Liver (tissue), 7 donors: ENCODE measurements at regions not wholly inside any gene's neighbourhood (a gene's known extent, or its start where the extent isn't known, plus 50 kb on each side); places are given as distances from the start of the nearest gene placed in this dataset.

Experiments used
- DNase-seq: peaks from one replicate; pipeline ENCODE4 v3.0.0-alpha.2; 2017; ENCODE audit warnings: low spot score
- H3K27ac ChIP-seq, 2 donors: one replicate each; pipeline ENCODE4 v1.7.0; 2013; ENCODE audit warnings: inconsistent platforms in 2 of 2, low read length in 2 of 2, control low read depth in 1 of 2, low read depth in 1 of 2, mild to moderate bottlenecking in 1 of 2
- H3K27me3 ChIP-seq, 4 donors: one replicate each; pipeline versions ENCODE4 v1.6.1 to v1.7.0; 2013; ENCODE audit warnings: low read length in 3 of 4, inconsistent platforms in 1 of 4, mild to moderate bottlenecking in 1 of 4, moderate library complexity in 1 of 4; ENCODE audit not compliant: control insufficient read depth in 4 of 4, insufficient read depth in 4 of 4
- H3K36me3 ChIP-seq, 4 donors: one replicate each; pipeline versions ENCODE4 v1.6.1 to v1.7.0; 2013; ENCODE audit warnings: low read length in 3 of 4, mild to moderate bottlenecking in 3 of 4, low read depth in 1 of 4, moderate library complexity in 1 of 4; ENCODE audit not compliant: control insufficient read depth in 4 of 4, insufficient read depth in 3 of 4
- H3K4me1 ChIP-seq, 4 donors: one replicate each; pipeline versions ENCODE4 v1.6.1 to v1.7.0; 2013; ENCODE audit warnings: low read length in 3 of 4, mild to moderate bottlenecking in 3 of 4, moderate library complexity in 1 of 4; ENCODE audit not compliant: control insufficient read depth in 4 of 4, insufficient read depth in 4 of 4
- H3K4me3 ChIP-seq, 3 donors: one replicate each; pipeline versions ENCODE4 v1.6.1 to v1.7.0; 2013; ENCODE audit warnings: low read length in 3 of 3, control low read depth in 1 of 3, low read depth in 1 of 3, mild to moderate bottlenecking in 1 of 3
- H3K9ac ChIP-seq, 2 donors: one replicate each; pipeline ENCODE4 v1.7.0; 2013; ENCODE audit warnings: low read length in 2 of 2, mild to moderate bottlenecking in 2 of 2, moderate library complexity in 2 of 2, control low read depth in 1 of 2, low read depth in 1 of 2
- H3K9me3 ChIP-seq, 4 donors: one replicate each; pipeline versions ENCODE4 v1.6.1 to v1.7.0; 2013; ENCODE audit warnings: low read length in 3 of 4; ENCODE audit not compliant: control insufficient read depth in 4 of 4
- ATF3 ChIP-seq: IDR thresholded peaks from 2 replicates; pipeline ENCODE4 v1.6.1; 2016; ENCODE audit warnings: antibody characterized with exemption
- EGR1 ChIP-seq, 2 donors: IDR thresholded peaks; 2 replicates each; pipeline ENCODE4 v1.6.1; 2016 to 2018; ENCODE audit warnings: antibody characterized with exemption in 2 of 2, low read depth in 2 of 2
- FOXA1 ChIP-seq: IDR thresholded peaks from 2 replicates; pipeline ENCODE4 v1.6.1; 2016; ENCODE audit warnings: antibody characterized with exemption
- FOXA2 ChIP-seq: IDR thresholded peaks from 2 replicates; pipeline ENCODE4 v1.6.1; 2016; ENCODE audit warnings: antibody characterized with exemption
- GABPA ChIP-seq, 2 donors: IDR thresholded peaks in 1 of 2; conservative IDR thresholded peaks in 1 of 2; 2 replicates each; pipeline ENCODE4 v1.6.1; 2016; ENCODE audit warnings: antibody characterized with exemption in 2 of 2, mild to moderate bottlenecking in 1 of 2, moderate library complexity in 1 of 2
- HNF4A ChIP-seq, 2 donors: conservative IDR thresholded peaks; 2 replicates each; pipeline ENCODE4 v1.6.1; 2016; ENCODE audit warnings: antibody characterized with exemption in 2 of 2, mild to moderate bottlenecking in 2 of 2
- NR2F2 ChIP-seq: IDR thresholded peaks from 2 replicates; pipeline ENCODE4 v1.6.1; 2016; ENCODE audit warnings: antibody characterized with exemption
- RAD21 ChIP-seq, 2 donors: IDR thresholded peaks; 2 replicates each; pipeline ENCODE4 v1.6.1; 2016; ENCODE audit warnings: antibody characterized with exemption in 2 of 2, mild to moderate bottlenecking in 2 of 2
- REST ChIP-seq: IDR thresholded peaks from 2 replicates; pipeline ENCODE4 v1.6.1; 2016; ENCODE audit warnings: antibody characterized with exemption, mild to moderate bottlenecking
- RXRA ChIP-seq, 2 donors: IDR thresholded peaks; 2 replicates each; pipeline ENCODE4 v1.6.1; 2017 to 2018; ENCODE audit warnings: antibody characterized with exemption in 2 of 2, mild to moderate bottlenecking in 1 of 2
- SP1 ChIP-seq: IDR thresholded peaks from 2 replicates; pipeline ENCODE4 v1.6.1; 2018; ENCODE audit warnings: antibody characterized with exemption, mild to moderate bottlenecking
- ZBTB33 ChIP-seq: IDR thresholded peaks from 2 replicates; pipeline ENCODE4 v1.6.1; 2016; ENCODE audit warnings: antibody characterized with exemption
- WGBS: extraction: QIAGEN DNeasy Blood & Tissue Kit; methylation state at CpG from one replicate; pipeline ENCODE4 v1.1.7; 2013; 5-methylcytosine and 5-hydroxymethylcytosine counted together
- donor health status: healthy.
- donor health status: healthy.
- donor health status: healthy.
- donor health status: healthy.

GRCh38 chr12:66741919-66742318 lies 63.0 kb upstream of the GRIP1 start:
- no peak overlapping the region for H3K27ac ChIP-seq
- no peak for DNase-seq

GRCh38 chr12:66742508-66743367 lies 63.9 kb upstream of the GRIP1 start:
- DNase-seq = no peak
- Histone ChIP-seq H3K9me3 (no peaks in the 10 kb centered on the region), H3K4me3 (no peak overlapping the region), H3K27ac (no peak overlapping the region), H3K27me3 (peaks cover 0 to 8% (median 0%) of the 10 kb centered on the region in 4 donors), H3K4me1 (no peaks in the 10 kb centered on the region), H3K9ac (no peak overlapping the region), H3K36me3 (no peaks in the 10 kb centered on the region)
- WGBS = 53% methylated on average over 2 of the region's 2 CpGs
- TF ChIP-seq NR2F2 (no peak), EGR1 (IDR thresholded peaks at IDR 0.05; ENCODE audit: low read depth in 2 of 2) (no peak), RAD21 (IDR thresholded peaks at IDR 0.05) (no peak), REST (no peak), HNF4A (conservative IDR thresholded peaks at IDR 0.05) (no peak), FOXA1 (no peak), ZBTB33 (no peak)

More at GRCh38 chr12:66741919-66742318, 63.0 kb upstream of the GRIP1 start:
- no peaks in the 10 kb centered on the region for H3K36me3 ChIP-seq
- no peak overlapping the region for H3K9ac ChIP-seq
- no peak overlapping the region for H3K4me3 ChIP-seq
- TF ChIP-seq RAD21 (IDR thresholded peaks at IDR 0.05) (no peak), ZBTB33 (no peak), EGR1 (IDR thresholded peaks at IDR 0.05; ENCODE audit: low read depth in 2 of 2) (no peak), SP1 (no peak), FOXA2 (no peak), FOXA1 (no peak), ATF3 (no peak), HNF4A (conservative IDR thresholded peaks at IDR 0.05) (no peak), NR2F2 (no peak), REST (no peak), GABPA (IDR thresholded peaks at IDR 0.05 in 1 of 2, conservative IDR thresholded peaks at IDR 0.05 in 1 of 2) (no peak), RXRA (IDR thresholded peaks at IDR 0.05) (no peak)
- H3K4me1 ChIP-seq = no peaks in the 10 kb centered on the region
- H3K27me3 ChIP-seq = peaks cover 0 to 8% (median 0%) of the 10 kb centered on the region in 4 donors
- no peaks in the 10 kb centered on the region for H3K9me3 ChIP-seq
